ENCODE measurements at regions not wholly inside any gene's neighbourhood (a gene's known extent, or its start where the extent isn't known, plus 50 kb on each side); places are given as distances from the start of the nearest gene placed in this dataset.

DNA sequence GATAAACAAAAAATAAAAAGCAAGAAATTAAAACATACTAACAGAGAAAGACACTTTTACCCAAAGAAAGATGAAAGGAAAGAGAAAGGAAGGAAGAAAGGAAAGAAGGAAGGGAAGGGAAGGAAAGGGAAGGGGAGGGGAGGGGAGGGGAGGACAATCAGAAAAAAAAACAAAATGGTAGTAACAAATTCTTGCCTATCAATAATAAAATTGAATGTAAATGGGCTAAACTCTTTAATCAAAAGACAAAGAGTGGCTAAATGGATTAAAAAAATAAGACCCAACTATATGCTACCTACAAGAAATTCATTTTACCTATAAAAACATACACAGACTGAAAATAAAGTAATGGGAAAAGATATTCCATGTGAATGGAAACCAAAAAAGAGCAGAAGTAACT is 372.9 kb upstream of the NFIA start:
- TF ChIP-seq, protein P1, sequence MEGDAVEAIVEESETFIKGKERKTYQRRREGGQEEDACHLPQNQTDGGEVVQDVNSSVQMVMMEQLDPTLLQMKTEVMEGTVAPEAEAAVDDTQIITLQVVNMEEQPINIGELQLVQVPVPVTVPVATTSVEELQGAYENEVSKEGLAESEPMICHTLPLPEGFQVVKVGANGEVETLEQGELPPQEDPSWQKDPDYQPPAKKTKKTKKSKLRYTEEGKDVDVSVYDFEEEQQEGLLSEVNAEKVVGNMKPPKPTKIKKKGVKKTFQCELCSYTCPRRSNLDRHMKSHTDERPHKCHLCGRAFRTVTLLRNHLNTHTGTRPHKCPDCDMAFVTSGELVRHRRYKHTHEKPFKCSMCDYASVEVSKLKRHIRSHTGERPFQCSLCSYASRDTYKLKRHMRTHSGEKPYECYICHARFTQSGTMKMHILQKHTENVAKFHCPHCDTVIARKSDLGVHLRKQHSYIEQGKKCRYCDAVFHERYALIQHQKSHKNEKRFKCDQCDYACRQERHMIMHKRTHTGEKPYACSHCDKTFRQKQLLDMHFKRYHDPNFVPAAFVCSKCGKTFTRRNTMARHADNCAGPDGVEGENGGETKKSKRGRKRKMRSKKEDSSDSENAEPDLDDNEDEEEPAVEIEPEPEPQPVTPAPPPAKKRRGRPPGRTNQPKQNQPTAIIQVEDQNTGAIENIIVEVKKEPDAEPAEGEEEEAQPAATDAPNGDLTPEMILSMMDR (IDR thresholded peaks at IDR 0.05): no peak
- TF ChIP-seq POLR2A (IDR thresholded peaks at IDR 0.05) (no peak), POLR2AphosphoS5 (IDR thresholded peaks at IDR 0.05) (no peak), EP300 (IDR thresholded peaks at IDR 0.05) (no peak)
